ENCODE measurements at regions not wholly inside any gene's neighbourhood (a gene's known extent, or its start where the extent isn't known, plus 50 kb on each side); places are given as distances from the start of the nearest gene placed in this dataset.

DNA sequence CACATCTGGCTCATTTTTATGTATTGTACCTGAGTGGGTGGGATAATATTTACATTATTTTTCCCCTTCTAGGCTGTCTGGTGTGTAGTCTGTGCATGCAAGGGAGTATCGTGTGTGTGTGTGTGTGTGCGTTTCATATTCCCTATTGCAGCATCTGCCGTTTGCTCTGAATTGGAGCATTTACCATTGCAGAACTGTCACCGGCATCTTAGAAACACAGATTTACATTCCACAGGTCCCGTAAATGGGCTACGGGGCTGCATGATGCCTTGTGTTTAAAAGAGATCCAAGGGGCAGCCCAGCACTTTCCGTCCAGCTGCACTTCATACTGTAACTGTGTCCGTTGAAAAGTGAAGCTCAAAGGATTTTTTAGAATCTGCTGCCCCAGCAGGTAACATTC lies 167.1 kb upstream of the KIAA1217 start:
- no peak for ATAC-seq

- ATAC-seq = no peak
Observed at GRCh38 chr10:24042884-24043283, 166.1 kb upstream of the KIAA1217 start.

DNA sequence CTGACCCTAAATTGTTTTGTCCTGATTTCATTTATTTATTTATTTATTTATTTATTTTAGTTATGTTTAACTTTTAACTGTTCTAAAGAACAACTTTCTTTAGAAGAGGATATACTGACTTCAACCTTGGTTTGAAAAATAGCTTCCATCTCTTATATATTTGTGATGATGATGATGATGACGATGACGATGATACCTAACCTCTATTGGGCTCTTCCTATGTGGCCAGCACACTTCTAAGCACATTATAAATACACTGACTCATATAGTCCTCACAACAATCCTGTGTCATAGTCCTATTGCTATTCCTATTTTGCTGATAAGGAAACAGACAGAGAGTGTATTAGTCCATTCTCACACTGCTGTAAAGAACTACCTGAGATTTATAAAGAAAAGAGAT lies 162.9 kb upstream of the KIAA1217 start:
- ATAC-seq = no peak

GRCh38 chr10:24047176-24047575 lies 161.8 kb upstream of the KIAA1217 start:
- no peak for ATAC-seq

DNA sequence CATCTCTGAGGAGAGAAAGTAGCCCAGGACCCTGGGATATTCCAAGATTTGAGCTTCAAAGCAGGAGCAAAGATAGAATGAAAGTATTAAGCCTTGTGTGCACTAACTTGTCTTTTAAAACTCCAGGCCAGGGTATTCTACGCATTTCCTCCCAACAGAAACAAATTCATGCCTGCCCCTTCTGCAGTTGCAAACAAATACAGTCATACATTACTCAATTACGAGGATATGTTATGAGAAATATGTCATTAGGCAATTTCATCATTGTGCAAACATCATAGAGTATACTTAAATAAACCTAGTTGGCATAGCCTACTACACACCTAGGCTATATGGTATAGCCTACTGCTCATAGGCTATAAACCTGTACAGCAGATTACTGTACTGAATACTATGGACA lies 154.5 kb upstream of the KIAA1217 start:
- no peak for ATAC-seq

DNA sequence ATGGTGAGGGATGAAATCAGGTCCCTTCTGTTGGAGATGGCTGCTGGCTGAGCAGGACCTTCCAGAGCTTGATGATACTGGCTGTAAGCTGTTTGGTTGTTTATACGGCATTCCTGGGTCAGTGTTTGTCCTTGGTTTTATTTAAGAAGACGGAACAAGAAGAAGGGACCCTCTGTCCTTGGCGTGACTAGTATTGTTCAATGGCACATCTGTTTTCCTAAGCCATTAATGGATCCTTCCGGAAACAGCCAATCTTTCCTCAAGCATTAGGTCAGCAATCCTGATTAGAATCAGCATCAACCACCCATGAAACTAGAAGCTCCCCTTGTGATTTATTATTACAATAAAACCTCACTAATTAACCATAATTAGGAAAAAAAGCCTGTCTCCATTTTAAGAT lies 128.7 kb upstream of the KIAA1217 start:
- no peak for ATAC-seq

- ATAC-seq = no peak
Observed at GRCh38 chr10:24086296-24087086, 122.4 kb upstream of the KIAA1217 start.

- ATAC-seq = no peak
Observed at GRCh38 chr10:24091256-24091655, 117.7 kb upstream of the KIAA1217 start.

DNA sequence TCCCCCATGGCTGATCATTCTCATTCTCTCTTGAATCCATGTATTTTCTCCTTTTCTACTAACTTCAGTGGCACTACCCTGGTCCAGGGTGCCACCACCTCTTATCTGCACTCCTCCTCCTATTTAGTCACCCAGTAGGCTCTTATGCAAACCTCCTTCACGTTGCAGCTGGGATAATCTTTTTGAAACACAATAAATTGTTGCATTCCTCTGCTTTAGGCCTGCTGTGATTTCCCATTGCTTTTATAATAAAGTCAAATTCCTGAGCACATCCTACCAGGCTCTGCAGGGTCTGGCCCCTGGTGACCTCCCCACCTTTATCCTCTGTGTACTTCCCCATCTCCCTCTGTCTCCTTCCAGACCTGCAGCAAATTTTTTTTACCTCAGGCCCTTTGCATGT lies 112.7 kb upstream of the KIAA1217 start:
- ATAC-seq = no peak

- no peak for ATAC-seq
Observed at GRCh38 chr10:24097751-24098207, 111.2 kb upstream of the KIAA1217 start.

GRCh38 chr10:24104895-24105294 lies 104.0 kb upstream of the KIAA1217 start:
- ATAC-seq = no peak

- no peak for ATAC-seq
Observed at GRCh38 chr10:24113901-24114300, 95.0 kb upstream of the KIAA1217 start.

GRCh38 chr10:24114556-24114955 lies 94.4 kb upstream of the KIAA1217 start:
- no peak for ATAC-seq

GRCh38 chr10:24115403-24115802 lies 93.5 kb upstream of the KIAA1217 start:
- ATAC-seq = no peak

- no peak for ATAC-seq
Observed at GRCh38 chr10:24118246-24118645, 90.7 kb upstream of the KIAA1217 start.

DNA sequence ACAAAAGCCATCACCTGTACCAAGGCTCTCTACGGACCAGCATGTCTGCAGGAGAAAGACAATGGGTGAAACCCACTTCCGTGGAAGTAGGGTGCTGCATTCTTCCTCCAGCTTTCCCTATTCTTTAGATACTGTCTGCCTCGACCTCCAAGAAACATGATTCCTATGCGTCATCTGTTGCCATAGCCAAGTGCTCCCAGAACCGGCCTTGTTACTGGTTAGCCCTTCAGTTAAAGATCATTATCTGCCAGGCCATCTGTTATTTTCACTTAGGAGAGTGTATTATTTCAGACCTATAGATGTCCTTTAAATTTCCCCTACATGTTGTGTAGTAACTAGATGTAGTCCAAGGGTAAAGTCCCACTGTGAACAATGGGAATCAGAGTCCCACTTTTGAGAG lies 89.0 kb upstream of the KIAA1217 start:
- ATAC-seq = no peak

DNA sequence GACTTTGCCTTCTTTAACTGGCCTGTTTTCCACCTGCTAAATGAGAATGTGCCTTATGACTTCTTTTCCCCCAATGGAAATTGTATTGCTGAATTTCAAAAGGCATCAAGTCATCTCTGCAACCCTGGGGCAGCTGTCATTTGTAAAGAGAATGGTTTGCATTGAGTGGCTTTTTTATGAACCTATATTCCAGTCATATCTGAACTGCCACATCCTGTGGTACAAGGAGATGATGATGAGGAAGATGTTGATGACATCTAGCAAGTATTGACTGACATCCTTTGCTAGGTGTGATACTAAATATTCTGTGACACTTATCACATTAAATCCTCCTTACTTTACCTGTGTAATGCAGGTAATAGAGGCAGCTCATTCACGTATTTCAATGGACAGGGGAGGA lies 88.3 kb upstream of the KIAA1217 start:
- ATAC-seq = no peak

DNA sequence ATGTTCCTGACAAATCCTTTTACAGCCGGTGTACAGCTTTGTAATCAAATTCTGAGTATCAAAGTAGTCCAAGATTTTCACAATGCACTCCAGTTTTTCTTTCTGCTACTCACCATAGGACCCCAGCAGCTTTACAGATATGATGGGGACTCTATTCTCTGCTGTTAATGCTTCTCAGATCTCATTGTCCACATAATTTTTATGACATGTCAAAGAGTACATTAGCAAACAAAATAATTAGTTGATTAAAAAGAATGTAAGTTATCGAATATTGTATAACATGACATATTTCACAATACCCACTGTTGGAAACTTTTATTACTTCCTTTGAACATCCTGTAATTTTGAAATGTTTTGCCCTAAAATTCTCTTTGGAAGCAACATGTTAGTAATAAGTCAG lies 81.4 kb upstream of the KIAA1217 start:
- no peak for ATAC-seq

DNA sequence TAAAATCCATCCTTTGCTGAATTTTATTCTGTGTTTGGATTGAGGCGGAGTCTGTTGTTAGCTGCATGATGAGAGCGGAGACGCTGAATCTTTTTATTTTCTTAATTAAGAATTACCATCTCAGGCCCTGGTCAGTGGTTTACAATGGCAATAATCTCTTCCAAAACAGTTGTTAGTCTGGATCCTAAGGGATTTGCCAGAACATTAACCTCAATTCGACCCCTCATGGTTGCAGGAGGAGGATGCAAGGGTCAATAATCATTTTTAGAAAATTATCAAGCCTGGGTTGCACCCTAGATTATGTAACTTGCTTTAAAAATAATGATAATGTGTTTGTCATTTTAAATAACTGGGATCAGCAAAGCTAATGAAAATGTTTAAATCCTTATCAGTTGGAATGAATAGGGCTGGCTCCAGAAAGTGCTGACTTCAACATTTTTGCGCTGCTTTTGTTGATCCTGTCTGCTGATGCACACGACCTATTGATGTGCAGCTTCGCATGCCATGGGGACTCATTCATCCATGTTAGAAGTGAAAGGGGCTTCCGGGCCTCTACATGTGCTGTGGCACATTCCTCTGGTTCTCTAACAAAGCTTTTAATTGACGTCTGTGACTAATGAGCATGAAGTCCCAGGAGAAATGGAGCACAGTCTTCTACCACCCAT lies 80.7 kb upstream of the KIAA1217 start:
- no peak for ATAC-seq

DNA sequence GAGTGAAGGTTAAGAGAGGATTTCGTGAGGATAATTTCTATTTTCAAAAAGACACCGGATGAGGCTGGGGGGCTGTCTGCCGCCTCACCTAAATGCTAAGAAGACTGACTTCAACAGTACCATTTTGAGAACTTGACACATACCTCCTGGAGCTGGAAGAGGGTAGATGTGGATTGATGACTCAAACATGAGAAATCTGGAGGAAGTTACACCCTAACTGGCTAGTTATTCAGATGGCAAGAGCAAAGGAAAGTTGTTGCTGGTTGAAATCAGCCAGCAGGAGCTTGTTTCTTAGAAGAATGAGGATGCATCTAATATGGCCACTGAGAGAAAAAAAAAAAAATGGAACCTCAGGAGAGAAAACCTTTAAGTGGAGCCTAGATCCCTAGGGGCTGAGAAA lies 76.2 kb upstream of the KIAA1217 start:
- ATAC-seq = no peak

- no peak for ATAC-seq
Observed at GRCh38 chr10:24133835-24134234, 75.1 kb upstream of the KIAA1217 start.

GRCh38 chr10:24136070-24136469 lies 72.9 kb upstream of the KIAA1217 start:
- ATAC-seq = no peak

DNA sequence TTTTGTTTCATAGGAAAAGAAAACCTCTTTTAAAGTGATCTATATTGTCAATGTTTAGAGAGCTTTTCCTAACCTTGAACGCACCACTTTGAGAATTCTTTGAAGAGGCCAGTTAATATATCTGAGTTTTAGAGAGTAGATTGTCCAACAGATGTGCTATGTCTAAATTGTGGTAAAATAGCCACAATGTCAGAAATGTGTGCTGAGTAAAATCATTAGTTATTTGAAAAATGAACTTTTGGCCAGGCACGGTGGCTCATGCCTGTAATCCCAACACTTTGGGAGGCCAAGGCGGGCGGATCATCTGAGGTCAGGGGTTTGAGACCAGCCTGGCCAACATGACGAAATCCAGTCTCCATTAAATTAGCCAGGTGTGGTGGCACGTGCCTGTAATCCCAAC lies 61.6 kb upstream of the KIAA1217 start:
- no peak for ATAC-seq

DNA sequence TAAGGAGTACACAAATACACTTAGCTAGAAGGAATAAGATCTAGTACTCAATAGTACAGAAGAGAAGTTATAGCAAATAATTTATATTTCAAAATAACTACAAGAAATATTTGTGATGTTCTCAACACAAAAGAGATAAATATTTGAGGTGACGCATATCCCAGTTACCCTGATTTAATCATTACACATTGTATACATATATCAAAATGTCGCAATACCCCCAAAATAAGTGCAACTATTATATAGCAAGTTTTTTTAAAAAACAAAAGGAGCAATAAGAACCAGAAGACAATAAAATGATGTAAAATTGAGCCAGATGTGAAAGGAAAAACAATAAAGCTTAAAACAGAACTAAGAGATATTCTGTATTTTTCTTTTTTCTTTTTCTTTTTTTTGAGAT lies 59.3 kb upstream of the KIAA1217 start:
- ATAC-seq = no peak

DNA sequence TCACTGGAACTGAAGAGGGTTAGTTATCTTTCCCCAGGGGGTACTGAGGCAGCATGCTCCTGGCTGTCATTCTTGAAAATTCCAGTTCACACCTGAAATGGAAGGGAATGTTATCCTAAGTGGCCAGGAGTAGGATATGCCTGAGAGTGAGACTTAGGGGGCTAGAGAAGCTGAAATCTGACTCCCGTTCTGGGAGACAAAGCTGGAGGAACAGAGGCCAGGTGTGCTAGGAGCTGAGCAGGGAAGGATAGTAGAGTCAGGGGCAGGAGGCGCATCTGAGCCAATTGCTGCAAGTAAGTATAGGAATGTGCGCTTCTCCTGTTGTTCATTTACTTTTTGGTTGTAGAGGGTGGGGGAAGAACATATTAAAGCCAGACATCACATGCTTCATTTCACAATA lies 58.1 kb upstream of the KIAA1217 start:
- ATAC-seq = no peak
